ENCODE measurements at regions not wholly inside any gene's neighbourhood (a gene's known extent, or its start where the extent isn't known, plus 50 kb on each side); places are given as distances from the start of the nearest gene placed in this dataset.

- in situ Hi-C loops (cut with MboI): no loop called here
- H3K4me3 ChIP-seq: no peak overlapping the region
- ATAC-seq: no peak
- no peak overlapping the region for H3K4me2 ChIP-seq (ENCODE audit: insufficient read depth, low read length)
- H4K20me1 ChIP-seq (replicated peaks; ENCODE audit: control insufficient read depth, insufficient read depth, low read length): no peaks in the 10 kb centered on the region
- no peaks in the 10 kb centered on the region for H3K36me3 ChIP-seq (ENCODE audit: control insufficient read depth, insufficient read depth, low read length)
- intact Hi-C loops (cut with micrococcal nuclease): no loop called here
- no peak for FAIRE-seq
- H3K27me3 ChIP-seq (ENCODE audit: control insufficient read depth in 2 of 2, insufficient read depth in 2 of 2, low read length in 2 of 2): no peaks in the 10 kb centered on the region
- ChIA-PET CTCF (ENCODE audit: low intra/inter-chr PET ratio) (no interaction called here), POLR2A (interaction anchor here (0.6 kb wide), 1 partner anchor 1492 kb away, joined by 4 read pairs; no protein-coding TSS in a partner anchor)
- H3K9ac ChIP-seq (ENCODE audit: insufficient read depth in 1 of 2, low read depth in 2 of 2, low read length in 2 of 2): no peak overlapping the region
- WGBS (ENCODE audit: insufficient coverage, low coverage, missing lambda C conversion rate): 0% methylated on average over 1 of the region's 1 CpG
- H2AFZ ChIP-seq (ENCODE audit: low read depth, low read length): no peak overlapping the region
- no peaks in the 10 kb centered on the region for H3K4me1 ChIP-seq (replicated peaks in 1 of 2; ENCODE audit: control insufficient read depth in 2 of 2, insufficient read depth in 2 of 2, low read length in 2 of 2)
- BruUV-seq (replicated peaks): no TSS peak
- DNase-seq (ENCODE audit: extremely low read depth in 1 of 4, low spot score in 3 of 4): no peak
- TF ChIP-seq PHB2 (IDR thresholded peaks at IDR 0.05; ENCODE audit: low read depth) (no peak), CEBPZ (IDR thresholded peaks at IDR 0.05; ENCODE audit: borderline replicate concordance, low read depth, low read length) (no peak), TBL1XR1 (IDR thresholded peaks at IDR 0.05; ENCODE audit: low read length in 2 of 2) (no peak), ZNF444 (CRISPR knock-in tag; IDR thresholded peaks at IDR 0.05) (no peak), HNRNPH1 (optimal IDR thresholded peaks at IDR 0.05; ENCODE audit: low read depth, low read length) (no peak), KHSRP (IDR thresholded peaks at IDR 0.05) (no peak), NFE2L1 (tag; IDR thresholded peaks at IDR 0.05; ENCODE audit: borderline replicate concordance, low read depth) (no peak), ZNF584 (CRISPR knock-in tag; IDR thresholded peaks at IDR 0.05; ENCODE audit: low read depth) (no peak), ZNF232 (CRISPR knock-in tag; IDR thresholded peaks at IDR 0.05) (no peak), ZNF316 (IDR thresholded peaks at IDR 0.05) (no peak), SRF (CRISPR knock-in tag; IDR thresholded peaks at IDR 0.05) (no peak), TOE1 (IDR thresholded peaks at IDR 0.05; ENCODE audit: borderline replicate concordance) (no peak), TOE1 (CRISPR knock-in tag; IDR thresholded peaks at IDR 0.05; ENCODE audit: borderline replicate concordance, low read depth) (no peak), YBX1 (IDR thresholded peaks at IDR 0.05) (no peak)
- H3K9me1 ChIP-seq (ENCODE audit: control insufficient read depth, insufficient read depth, low read length): no peaks in the 10 kb centered on the region
- H3K27ac ChIP-seq (ENCODE audit: extremely low read depth, low read depth, low read length): no peak overlapping the region
- no peaks in the 10 kb centered on the region for H3K79me2 ChIP-seq (ENCODE audit: control insufficient read depth, insufficient read depth, low read length)
- no peaks in the 10 kb centered on the region for H3K9me3 ChIP-seq (replicated peaks; ENCODE audit: control insufficient read depth, insufficient read depth, low read depth, low read length)
Measured at GRCh38 chr6:85092226-85092625, 327.8 kb upstream of the TBX18 start.

Data from K562 (cell line).